ENCODE measurements at regions not wholly inside any gene's neighbourhood (a gene's known extent, or its start where the extent isn't known, plus 50 kb on each side); places are given as distances from the start of the nearest gene placed in this dataset.
"Not testable (repeated sequence)": the region's sequence is repeated elsewhere in the genome, so short reads cannot be mapped to it uniquely, and the experiment has no call there.

DNA sequence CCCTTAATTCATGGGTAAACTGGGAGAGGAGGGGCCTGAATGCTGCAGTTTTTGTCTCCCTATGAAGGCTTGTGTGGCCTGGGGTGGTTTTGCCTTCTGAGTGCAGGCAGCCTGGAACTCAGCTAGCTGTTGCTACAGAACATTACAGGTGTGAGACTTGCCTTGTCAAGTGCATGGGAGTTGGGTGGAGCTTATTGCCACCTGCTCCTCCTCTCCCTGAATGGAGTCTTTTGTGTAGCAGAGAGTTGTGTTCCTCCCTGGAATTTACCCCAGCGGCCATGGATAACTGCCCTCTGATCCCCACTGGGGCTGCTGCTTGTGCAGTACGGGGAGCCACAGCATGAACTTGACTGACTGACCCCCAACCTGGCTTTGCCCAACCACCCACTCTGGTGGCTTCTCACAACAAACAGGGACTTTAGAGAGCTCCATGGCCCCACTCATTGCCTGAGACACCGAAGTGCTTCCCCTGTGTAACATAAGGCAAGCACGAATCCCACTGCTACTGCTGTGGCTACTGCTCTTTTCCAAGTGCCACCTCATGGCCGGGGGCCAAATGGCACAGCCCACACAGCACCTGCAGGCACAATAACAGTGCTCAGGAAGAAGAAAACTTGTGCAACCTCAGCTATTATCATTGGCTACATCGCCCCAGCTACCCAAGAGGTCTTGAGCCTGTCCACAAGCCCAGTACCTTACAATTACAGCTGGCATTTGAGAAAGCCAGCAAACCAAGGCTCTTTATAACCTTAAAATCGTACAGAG lies 942.9 kb downstream of the CDH18 start:
- DNase-seq (ENCODE audit: low read depth in 2 of 2) = no peak

DNA sequence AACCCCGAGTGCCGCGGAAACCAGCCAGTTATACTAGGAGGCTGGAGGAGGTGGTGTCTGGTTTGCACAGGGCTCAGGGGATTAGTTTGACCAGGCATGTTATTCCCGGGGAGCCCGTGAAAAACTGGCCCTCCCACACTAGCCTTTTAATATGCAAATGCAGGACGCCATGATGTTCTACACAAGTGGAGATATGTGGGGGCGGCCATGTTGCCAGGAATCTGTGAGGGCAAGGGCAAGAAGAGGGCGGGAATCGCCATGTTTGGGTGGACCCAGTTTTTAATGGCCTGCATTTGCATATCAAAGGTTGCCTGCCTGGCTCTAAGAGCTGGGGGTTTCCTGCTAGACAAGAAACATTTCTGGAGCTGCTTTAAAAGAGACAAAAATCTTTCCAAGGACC lies 940.7 kb downstream of the CDH18 start:
- no peak for DNase-seq (ENCODE audit: low read depth in 2 of 2)

DNA sequence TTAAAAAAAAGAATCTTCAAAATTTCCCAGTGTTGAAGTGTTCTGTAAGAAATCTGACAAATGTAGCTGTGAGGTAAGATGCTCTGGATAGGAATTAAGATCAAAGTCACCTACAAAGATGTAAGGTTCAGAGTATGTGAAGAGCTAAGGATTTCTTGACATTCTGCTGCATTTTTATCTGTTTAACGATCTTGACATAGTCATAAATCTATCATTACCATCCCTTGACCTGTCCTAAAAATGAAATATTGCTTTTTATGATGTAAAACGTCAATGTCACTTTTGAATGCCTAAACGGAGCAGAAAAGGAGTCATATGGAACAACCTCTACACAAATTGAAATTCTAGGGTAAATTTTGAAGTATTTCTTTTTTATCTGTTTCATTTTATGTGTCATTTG lies 939.3 kb downstream of the CDH18 start:
- DNase-seq (ENCODE audit: low read depth in 2 of 2) = no peak

DNA sequence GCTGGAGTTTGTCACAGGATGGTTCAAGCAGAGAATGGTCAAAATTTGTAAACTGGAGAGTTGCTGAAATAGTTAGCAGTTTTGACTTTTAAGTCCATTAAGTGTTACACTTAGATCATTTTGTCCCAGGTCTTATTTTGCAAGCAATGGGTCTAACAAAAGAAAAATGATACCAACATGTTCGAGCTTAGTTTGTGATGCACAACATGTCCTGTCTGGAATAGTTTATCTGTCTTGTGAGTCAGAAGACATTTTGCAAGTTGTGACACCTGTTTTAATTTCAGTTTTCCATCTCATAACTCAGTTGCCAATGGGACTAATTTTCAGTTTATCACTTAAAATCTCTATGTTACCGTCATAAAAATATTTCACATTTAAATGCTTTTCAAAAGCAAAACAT lies 929.8 kb downstream of the CDH18 start:
- DNase-seq (ENCODE audit: low read depth in 2 of 2) = no peak

DNA sequence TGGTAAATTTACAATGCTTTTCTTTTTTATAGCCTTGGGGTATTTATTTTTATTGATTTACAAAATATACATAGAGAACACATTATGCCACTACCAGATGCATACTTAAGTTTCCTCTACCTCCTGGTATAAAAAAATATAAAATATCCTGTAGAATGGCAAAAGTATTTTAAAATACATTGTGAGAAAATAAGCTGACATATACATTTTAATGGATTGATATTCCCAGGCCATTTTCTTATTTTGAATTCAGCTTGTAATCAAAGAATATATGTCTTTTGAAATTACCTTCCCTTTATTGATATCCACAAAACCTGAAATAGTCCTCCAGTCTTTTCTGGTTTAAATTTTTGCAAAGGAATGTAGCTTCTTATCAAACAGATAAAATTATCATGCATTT lies 923.9 kb downstream of the CDH18 start:
- no peak for DNase-seq (ENCODE audit: low read depth in 2 of 2)

DNA sequence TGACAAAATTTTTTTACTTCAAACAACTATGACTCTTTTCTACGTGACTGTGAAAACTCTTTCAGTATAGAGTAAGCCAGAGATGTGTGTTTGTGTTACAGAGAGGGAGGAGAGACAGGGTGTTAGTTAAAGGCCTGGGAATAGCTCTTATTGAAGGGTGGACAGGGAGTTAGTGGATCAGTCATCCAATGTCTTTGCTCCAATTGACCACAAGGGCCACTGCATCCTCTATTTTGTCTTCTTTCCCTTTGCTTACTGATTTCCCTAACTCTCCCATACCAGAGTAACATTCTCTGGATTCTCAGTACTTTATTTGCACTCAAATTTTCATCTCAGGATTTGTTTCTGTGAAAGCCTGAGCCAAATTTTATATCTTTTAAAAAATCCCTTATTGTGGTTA lies 920.3 kb downstream of the CDH18 start:
- no peak for DNase-seq (ENCODE audit: low read depth in 2 of 2)

DNA sequence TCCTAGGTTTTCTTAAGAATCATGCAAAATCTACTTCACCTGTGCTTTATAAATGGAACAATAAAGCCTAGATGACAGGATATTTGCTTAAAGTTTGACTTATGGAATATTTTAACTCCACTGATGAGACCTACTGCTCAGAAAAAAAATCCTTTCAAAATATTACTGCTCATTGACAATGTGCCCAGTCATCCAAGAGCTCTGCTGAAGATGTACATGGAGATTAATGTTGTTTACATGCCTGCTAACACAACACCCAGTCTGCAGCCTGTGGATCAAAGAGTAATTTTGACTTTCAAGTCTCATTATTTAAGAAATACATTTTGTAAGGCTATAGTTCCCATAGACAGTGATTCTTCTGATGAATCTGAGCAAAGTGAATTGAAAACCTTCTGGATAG lies 889.6 kb downstream of the CDH18 start:
- DNase-seq (ENCODE audit: low read depth in 2 of 2) = no peak

DNA sequence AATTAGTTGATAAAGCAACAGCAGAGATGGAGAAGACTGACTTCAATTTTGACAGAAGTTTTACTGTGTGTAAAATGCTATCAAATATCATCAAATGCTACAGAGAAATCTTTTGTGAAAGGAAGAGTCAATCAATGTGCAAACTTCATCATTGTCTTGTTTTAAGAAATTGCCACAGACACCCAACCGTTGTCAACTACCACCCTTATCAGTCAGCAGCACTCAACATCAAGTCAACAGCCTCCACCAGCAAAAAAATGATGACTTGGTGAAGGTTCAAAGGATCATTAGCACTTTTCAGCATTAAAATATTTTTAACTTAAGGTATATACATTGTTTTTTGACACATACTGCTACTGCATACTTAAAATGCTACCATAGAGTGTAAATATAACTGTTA lies 888.8 kb downstream of the CDH18 start:
- no peak for DNase-seq (ENCODE audit: low read depth in 2 of 2)

DNA sequence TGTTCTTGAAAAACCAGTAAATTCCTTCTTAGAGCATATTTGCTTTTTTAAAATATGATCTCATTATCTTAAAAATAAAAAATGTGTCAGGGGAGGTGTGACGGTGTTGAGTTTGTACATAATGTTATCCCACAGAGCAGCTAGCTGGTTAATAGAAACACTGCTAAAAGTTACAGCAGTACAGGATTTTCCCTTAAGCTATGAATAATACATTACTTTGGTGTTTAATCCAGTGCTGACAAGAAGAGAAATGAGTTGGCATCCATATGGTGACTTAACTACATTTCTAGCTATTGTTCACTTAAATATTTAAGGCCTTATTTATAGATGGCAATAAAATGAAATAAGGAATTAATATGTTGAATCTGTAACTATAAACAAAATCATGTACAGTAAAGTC lies 883.1 kb downstream of the CDH18 start:
- DNase-seq (ENCODE audit: low read depth in 2 of 2) = no peak

DNA sequence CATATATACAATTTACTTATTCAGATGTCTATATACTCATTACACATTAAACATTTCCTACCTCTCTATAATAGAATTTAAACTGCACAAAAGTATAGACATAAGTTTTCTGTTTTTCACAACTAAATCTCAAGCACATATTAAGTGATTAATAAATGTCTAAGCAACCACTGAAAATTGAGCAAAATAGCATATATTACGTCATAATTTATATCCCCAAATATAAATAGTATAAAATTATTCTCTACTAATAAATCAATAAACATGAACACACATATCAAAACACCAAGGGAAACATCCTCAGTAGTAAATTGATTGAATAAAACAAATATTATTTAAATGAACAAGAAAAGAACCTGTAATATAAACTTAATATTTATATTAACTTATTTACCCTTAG lies 865.1 kb downstream of the CDH18 start:
- DNase-seq (ENCODE audit: low read depth in 2 of 2) = no peak

DNA sequence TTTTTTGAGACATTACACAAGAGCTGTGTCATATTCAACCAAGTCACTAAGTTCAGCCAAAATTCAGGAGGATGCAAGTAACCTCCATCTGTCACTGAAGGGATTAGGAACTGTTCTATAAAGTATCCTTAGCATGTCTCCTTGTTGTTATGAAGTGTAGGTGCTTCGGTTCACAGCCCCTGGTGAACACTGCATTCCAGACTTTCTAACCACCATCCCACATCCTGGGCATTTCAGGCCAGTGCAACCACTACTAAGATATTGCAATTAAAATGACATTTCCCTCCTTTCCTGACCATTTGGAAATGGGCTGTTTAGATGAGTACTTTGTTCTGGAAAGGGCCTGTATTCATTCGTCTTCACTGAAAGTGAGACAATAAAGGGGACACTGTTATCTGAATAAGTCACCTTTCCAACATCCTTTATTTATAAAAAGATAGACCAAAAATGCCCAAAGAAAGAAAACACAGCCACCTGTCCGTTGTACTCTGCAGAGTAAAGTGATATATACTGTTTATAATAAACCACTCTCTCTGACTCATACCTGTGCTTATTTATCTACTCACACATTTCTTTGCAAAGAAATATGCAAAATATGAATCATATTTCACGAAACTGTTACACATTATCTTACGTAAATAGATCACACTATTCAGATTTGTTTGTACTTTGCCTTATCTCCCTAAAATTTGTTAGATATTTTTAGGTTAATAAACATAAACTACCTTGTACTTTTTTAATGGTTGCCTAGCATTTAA lies 861.9 kb downstream of the CDH18 start:
- DNase-seq (ENCODE audit: low read depth in 2 of 2) = no peak

DNA sequence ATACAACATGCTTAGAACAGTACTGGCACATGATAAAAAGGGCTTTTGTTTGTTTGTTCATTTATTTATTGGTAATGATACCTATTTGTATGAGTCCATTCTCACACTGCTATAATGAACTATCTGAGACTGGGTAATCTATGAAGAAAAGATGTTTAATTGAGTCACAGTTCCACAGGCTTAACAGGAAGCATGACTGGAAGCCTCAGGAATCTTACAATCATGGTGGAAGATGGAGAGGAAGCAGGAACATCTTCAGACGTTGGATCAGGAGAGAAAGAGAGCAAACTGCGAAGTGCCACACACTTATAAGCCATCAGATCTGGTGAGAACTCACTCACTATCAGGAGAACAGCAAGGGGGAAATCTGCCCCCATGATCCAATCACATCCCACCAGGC lies 847.7 kb downstream of the CDH18 start:
- no peak for DNase-seq (ENCODE audit: low read depth in 2 of 2)

DNA sequence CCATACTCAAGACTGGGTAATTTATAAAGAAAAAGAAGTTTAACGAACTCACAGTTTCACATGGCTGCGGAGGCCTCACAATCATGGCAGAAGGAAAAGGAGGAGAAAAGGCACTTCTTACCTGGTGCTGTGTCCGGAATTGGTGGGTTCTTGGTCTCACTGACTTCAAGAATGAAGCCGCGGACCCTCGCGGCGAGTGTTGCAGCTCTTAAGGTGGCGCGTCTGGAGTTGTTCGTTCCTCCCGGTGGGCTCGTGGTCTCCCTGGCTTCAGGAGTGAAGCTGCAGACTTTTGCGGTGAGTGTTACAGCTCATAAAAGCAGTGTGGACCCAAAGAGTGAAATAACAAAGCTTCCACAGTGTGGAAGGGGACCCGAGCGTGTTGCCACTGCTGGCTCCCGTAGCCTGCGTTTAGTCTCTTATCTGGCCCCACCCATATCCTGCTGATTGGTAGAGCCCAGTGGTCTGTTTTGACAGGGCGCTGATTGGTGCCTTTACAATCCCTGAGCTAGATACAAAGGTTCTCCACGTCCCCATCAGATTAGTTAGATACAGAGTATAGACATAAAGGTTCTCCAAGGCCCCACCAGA lies 846.0 kb downstream of the CDH18 start:
- not testable (repeated sequence) for DNase-seq (ENCODE audit: low read depth in 2 of 2)

DNA sequence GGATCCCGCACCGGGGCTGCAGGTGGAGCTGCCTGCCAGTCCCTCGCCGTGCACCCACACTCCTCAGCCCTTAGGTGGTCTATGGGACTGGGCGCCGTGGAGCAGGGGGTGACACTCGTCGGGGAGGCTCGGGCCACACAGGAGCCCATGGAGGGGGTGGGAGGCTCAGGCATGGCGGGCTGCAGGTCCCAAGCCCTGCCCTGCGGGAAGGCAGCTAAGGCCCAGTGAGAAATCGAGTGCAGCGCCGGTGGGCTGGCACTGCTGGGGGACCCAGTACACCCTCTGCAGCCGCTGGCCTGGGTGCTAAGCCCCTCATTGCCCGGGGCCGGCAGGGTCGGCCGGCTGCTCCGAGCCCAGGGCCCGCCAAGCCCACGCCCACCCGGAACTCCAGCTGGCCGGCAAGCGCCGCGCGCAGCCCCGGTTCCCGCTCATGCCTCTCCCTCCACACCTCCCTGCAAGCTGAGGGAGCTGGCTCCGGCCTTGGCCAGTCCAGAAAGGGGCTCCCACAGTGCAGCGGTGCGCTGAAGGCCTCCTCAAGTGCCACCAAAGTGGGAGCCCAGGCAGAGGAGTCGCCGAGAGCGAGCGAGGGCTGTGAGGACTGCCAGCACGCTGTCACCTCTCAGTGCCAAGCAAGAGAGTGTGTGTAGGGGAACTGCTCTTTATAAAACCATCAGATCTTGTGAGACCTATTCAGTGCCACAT lies 845.1 kb downstream of the CDH18 start:
- not testable (repeated sequence) for DNase-seq (ENCODE audit: low read depth in 2 of 2)

DNA sequence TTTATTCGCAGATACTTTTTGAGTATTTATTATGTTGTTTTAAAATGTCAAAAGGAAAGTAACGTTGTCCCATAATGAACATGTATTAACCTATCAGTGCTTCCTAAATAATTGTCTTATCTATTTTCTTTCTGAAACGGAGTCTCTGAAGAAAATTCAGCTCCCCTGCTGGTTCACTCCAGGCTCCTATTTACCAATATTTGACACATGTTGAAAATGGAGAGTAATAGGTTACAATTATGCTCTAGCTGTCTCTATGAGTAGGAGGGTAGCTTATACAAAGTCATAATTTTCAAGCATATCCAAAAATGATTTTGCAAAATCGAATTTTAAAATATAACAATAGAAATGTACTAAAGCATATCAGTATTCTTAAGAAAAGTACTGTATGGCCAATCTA lies 844.1 kb downstream of the CDH18 start:
- DNase-seq (ENCODE audit: low read depth in 2 of 2) = no peak

DNA sequence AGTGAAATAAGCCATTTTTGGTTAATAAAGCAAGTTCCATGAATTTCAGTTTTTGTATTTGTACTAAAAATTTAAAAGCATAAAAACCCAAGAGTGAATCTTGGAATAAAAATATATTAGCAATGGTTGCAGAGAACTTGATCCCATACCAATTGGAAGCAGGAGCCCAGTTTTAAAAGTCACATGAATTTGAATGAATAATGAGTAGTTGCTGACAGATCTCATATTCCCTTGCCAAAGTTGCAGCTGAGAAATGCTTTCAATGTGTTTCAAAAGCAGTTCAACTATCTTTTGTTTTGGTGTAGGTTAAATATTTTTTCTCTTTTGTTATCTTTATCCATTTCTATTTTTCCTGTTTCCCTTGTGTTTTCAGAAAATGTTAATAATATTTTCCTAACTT lies 818.6 kb downstream of the CDH18 start:
- no peak for DNase-seq (ENCODE audit: low read depth in 2 of 2)

DNA sequence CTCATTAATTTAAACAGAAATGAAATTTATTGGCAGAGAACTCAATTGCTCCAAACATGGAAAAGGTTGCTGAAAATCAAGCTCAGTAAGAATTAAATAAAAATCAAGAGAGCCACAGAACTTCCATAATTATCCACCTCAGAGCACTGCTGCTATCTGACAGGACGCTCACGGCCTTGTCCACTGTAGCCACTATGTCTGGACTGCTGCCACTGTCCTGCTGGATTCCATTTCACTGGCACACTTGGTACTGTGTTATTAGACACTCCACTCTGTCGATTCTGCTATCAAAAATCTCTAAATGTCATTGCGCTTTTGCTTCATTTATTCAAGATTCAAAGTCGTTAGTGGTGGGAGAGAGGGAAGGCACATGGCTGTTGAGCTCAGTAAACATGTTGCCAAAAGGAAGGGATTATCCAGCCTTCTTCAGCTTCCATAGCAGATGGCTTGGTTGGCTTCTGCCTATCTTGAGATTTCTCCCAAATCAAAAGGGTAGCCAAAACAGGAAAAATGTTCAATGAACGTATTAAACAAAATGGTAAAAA lies 815.0 kb downstream of the CDH18 start:
- DNase-seq (ENCODE audit: low read depth in 2 of 2) = no peak

DNA sequence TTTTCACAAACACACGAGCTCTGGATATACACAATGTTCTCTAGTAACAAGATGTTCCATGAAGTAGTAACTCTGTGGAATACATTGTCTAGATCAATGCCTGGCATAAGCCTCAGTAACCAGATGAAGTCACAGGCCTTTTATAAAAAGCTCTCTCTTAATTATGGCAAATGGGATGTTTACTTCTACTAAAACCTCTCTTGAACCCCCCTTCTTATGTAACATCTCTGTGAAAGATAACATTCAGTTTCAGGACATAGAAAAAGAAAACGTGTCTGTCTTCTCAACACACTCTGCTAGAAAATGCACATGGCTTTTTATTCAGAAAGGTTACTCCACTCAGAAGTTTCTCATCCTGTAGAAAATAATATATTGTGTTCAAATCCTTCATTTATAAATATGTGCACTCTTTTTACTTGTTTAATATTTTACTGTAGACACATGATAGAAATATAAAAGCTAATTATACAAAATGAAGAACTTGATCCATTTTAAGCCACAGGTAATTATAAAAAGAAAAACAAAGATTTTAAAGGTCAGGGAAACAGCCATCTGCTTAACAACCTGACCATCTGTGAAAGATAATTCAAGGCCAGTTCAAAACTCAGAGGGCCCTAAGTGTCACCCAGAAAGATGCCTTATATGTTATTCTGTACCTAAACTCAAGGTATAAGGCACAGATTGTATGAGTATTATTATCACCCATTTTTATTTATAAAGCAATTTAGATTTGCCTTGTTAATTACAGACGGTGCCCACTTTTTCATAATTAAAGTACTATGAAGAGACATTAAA lies 812.0 kb downstream of the CDH18 start:
- no peak for DNase-seq (ENCODE audit: low read depth in 2 of 2)

DNA sequence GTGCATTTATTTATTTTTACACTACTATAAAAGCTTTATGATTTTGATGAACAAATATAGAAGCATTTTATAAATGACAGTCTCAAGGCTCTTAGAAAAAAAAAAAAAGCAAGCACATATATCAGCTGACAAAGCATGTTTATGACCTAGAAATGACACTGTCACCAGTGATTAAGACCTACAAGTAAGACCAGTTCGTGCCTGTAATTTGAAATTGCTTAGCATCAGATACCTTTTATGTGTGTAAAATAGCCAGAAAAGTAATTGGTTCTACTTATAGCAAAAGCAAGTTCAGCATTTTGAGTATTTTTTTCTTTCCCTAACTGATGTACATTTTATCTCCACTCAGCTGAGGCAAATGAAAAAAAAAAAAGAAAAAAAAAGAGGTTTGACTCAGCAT lies 808.4 kb downstream of the CDH18 start:
- DNase-seq (ENCODE audit: low read depth in 2 of 2) = no peak

DNA sequence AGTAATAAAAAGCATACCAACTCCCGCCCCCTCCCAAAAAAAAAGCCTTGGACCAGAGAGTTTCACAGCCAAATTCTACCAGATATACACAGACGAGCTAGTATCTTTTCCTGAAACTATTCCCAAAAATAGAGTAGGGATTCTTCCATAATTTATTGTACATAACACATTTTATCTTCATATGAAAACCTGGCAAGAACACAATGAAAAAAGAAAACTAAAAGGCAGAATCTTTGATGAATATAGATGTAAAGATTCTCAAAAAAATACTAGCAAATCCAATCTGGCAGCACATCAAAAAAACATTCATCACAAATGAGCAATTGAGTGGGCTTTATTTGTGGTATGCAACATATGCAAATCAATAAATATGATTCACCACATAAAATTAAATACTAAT lies 798.8 kb downstream of the CDH18 start:
- DNase-seq (ENCODE audit: low read depth in 2 of 2) = no peak

DNA sequence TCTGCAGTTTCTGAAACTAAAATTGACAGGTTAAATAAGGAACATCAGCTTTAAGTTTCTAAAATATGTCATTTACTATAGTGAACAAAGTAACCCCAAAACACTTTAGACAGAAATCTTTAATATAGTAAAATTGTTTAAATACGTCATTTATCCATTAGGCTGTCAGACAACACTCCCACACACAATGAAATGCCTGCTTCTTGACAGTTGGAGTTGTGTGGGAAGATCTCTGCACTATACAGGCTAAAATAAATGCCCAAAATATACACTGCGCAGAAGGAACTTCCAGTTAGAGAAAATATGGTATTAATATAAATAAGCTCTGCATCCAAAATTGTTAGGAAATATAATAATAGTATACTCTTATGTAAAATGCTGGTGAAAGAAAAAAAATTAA lies 794.4 kb downstream of the CDH18 start:
- no peak for DNase-seq (ENCODE audit: low read depth in 2 of 2)

All from stimulated activated CD4-positive, alpha-beta T cell treated with anti-CD3 and anti-CD28 coated beads, Interleukin-12 subunit alpha, Interleukin-12 subunit beta, amount 100 ng/mL, for 24 hours (primary cell).